Stimulated activated CD8-positive, alpha-beta memory T cell treated with anti-CD3 and anti-CD28 coated beads, Interleukin-4, amount 100 ng/mL, for 48 hours (primary cell): ENCODE measurements at regions not wholly inside any gene's neighbourhood (a gene's known extent, or its start where the extent isn't known, plus 50 kb on each side); places are given as distances from the start of the nearest gene placed in this dataset.
"Not testable (repeated sequence)": the region's sequence is repeated elsewhere in the genome, so short reads cannot be mapped to it uniquely, and the experiment has no call there.

Experiments used
- DNase-seq: peaks from one replicate; pipeline ENCODE4 v3.0.0-alpha.2; 2020

GRCh38 chr2:103396152-103396551, 634.3 kb downstream of the TMEM182 start:
- DNase-seq, result no peak

DNA sequence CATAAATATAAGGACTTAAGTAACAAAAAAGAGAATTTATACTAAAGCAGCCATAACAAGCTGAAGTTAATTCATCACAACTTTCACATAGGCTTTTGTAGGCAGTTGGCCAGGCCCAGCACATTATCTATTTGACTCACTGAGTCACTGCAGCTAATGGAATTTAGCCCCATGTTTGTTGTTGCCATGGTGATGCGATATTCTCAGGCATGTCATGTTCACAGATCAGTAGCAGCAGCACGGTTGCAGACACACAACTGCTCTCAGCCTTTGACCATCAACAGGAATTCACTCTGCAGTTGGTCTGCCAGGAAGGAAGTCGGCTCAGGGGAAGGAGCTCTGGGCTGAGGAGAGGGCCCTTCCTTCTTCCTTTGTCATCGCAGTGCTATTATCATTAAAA, 639.8 kb downstream of the TMEM182 start:
- DNase-seq, result no peak

GRCh38 chr2:103402336-103402735, 640.5 kb downstream of the TMEM182 start:
- no peak for DNase-seq

DNA sequence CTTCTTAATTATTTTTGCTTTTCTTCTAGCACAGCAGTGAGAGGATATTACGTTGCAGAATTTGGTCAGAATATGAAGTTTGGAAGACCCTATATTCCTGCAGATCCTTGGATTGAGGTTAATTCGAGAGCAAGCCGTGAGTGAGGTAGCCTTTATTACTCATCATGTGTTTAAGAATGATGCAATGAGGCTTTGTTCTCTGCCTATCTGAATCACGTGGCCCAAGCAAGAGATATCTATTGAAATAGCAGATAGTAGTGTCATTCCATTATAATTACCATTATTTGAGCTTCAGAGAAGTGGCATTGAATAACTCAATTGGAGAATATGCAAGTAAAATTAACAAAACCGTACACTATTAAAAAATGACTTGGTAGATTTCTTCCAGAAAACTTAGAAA, 641.1 kb downstream of the TMEM182 start:
- no peak for DNase-seq

DNA sequence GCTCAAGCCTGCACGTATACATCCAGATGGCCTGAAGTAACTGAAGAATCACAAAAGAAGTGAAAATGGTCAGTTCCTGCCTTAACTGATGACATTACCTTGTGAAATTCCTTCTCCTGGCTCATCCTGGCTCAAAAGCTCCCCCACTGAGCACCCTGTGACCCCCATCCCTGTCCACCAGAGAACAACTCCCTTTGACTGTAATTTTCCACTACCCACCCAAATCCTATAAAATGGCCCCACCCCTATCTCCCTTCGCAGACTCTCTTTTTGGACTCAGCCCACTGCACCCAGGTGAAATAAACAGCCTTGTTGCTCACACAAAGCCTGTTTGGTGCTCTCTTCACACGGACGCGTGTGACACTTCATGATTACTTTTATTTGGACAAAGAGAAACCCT, 641.6 kb downstream of the TMEM182 start:
- DNase-seq, result not testable (repeated sequence)

DNA sequence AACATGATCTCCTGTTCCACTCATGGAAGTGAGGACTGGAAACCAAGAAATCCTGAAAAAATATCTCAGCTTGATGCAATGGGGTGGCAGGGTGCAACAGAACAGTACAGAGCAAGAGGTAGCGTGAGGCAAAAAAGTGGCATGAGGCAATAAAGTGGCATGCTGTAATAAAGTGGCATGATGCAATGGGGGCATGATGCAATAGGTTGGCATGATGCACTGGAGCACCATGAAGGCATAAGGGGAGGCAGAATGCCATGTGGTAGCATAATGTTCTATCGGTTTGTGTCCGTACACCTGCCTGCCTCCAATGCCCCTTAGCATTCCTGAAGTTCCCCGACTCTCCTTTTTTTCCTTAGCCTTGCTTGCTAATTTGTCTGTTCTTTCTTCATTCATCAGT, 648.4 kb downstream of the TMEM182 start:
- no peak for DNase-seq

DNA sequence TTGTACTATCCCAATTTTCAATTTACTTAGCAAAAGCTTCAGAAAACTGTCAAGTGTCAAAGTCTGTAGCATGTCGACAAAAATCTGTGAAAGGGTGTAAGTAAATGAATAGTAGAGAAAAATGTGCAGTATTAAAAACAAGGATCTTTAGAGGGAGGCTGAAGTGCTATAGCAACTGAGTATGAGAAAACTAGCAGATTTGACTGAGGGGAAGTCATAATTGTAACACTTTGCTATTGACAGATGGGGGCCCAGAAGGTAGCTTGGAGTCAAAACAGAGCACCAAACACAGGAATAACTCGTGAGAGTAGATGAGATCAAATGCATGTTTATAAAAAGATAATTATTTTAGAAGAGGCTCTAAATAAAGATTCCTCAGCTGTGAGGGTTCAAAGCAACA, 657.7 kb downstream of the TMEM182 start:
- no peak for DNase-seq

DNA sequence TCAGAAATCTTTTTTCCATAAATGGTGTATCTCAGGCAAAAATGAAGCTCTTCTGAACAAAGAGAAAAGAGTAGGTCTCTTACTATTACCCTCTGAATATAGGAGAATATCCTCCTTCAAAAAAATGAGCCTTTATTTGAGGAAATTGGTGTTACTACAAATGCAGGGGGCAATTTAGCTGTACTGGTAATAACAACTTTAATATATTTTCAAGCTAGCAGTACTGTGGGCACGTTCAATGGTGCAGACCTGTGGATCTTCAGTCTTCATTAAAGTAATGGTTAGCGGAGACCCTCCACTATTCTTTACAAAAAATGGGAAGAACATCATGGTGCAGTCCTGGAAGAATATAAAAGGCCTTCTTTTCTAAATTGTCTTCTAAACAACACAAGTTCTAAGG, 661.3 kb downstream of the TMEM182 start:
- no peak for DNase-seq

- no peak for DNase-seq
These were observed 665.7 kb downstream of the TMEM182 start for GRCh38 chr2:103427567-103427966.

DNA sequence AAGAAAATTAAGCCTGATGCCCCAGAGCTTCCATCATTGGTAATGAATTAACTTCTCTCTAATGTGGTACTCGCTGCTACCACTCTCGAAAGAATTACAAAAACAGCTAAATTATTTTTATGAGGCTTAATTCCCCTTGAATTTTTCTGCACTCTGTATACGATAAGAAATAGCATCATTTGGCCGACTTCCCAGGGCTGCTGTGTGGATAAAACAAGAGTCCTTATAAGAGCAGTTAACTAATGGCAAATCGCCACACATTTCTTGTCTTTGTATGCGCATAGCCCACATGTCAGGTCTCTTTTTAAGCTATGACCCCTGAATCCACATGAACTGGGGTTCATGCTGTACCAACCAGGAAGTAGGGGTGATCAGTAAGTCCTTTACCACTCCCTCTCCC, 668.4 kb downstream of the TMEM182 start:
- DNase-seq, result no peak

DNA sequence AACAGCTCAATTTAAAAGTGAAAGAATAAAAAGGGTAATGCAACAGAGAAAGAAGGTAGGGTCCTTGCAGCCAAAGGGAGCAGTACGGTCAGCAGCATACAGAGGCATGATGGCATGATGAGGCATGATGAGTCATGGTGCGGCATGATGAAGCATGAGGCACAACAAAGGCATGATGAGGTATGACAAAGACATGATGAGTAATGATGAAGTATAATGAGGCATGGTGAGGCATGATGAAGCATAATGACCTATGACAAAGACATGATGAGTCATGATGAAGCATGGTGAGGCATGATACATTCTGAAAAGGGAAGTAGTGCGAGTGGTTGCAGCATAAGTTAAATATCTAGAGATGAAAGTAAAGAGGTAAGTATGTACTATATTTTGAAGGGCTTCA, 673.2 kb downstream of the TMEM182 start:
- no peak for DNase-seq

DNA sequence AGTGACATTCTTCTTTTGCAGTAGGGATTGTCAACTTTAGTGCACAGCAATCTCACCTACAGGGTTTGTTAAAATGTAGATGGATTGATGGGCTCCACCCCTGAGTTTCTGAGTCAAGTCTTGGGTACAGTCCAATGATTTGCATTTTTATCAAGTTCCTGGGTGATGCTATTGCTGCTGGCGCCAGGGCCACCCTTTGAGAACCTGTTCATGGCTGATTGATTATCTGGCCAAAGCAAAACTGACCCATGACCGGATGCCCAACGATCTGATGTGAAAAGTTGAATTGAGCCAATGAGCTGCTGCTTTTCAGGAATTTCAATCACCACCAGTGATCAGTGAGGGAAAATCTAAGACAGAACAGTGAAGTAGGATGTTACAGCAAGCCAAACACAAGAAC, 675.3 kb downstream of the TMEM182 start:
- DNase-seq, result no peak

DNA sequence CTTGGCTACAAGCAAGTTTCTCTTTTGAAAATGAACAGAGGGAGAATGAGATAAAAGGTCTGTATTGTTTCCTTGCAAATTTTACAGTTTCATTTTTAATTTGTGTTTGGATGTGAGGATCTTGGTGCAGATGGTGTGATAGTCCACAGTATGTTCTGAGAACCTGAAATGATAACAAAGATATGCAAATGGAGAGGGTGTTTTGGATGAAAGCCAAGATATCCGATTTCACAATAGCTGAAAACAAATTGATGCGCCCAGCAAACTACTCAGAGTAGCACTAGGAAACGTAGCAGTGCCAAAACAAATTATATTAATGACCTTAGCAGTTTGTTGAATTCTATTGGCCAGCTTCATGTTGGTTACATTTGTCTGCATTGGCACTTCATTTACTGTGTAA, 683.5 kb downstream of the TMEM182 start:
- DNase-seq, result no peak

- DNase-seq, result no peak
These were observed 686.7 kb downstream of the TMEM182 start for GRCh38 chr2:103448495-103448894.

GRCh38 chr2:103451283-103451682, 689.5 kb downstream of the TMEM182 start:
- DNase-seq, result no peak

- no peak for DNase-seq
These were observed 697.5 kb downstream of the TMEM182 start for GRCh38 chr2:103459283-103459682.

DNA sequence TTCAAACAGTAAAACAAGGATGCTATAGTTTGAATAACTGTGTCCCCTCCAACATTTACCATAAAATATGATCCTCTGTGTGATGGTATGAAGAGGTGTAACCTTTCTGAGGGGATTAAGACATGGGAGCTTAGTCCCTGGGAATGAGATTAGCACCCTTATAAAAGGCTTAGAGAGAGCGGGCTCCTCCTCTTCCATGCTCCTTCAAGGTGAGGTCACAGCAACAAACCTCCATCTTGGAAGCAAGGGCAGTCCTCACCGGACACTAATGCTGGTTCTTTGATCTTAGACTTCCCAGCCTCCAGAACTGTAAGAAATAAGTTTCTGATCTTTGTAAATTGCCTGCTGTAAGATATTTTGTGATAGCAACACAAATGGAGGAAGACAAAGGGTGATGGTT, 700.3 kb downstream of the TMEM182 start:
- no peak for DNase-seq

- DNase-seq, result no peak
These were observed 700.9 kb downstream of the TMEM182 start for GRCh38 chr2:103462712-103463111.

DNA sequence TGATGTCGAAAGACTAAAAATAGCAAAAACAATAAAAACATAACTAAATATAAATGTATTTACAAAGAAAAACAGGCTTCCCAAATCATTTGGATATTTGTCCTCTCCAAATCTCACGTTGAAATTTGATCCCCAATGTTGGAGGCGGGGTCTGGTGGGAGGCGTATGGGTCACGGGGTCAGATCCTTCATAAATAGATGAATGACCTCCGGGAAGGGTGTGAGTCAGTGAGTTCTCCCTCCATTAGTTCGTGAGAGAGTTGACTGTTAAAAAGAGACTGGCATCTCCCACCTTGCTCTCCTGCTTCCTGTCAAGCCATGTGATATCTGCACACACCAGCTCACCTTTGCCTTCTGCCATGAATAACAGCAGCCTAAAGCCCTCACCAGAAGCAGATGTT, 703.0 kb downstream of the TMEM182 start:
- no peak for DNase-seq

DNA sequence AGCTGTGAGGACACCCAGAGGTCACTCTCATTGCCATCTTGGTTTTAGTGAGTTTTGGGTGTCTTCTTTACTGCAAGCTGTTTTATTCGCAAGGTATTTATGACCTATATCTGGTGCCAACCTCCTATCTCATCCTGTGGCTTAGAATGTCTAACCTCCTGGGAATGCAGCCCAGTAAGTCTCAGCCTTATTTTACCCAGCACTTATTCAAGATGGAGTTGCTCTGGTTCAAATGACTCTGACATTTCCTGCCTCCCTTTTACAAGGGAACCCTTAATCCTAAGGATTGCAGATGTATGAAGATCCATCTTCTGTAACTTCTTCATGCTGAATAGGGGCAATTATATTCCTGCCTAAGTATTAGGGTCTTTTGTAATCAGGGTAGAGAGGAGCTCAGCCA, 708.0 kb downstream of the TMEM182 start:
- DNase-seq, result no peak

DNA sequence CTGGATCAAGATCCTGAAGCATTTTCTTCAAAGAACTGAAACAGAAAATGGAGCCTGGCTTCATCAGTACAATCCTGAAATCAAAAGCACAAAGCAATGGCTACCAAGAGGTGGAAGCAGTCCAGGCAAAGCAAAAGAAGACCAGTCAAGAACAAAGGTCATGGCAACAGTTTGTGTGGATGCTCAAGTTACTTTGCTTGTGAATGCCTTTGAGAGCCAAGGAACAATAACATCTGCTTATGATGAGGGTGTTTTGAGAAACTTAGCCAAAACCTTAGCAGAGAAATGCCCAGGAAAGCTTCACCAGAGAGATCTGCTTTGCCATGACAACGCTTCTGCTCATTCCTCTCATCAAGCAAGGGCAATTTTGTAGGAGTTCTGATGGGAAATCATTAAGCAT, 723.1 kb downstream of the TMEM182 start:
- no peak for DNase-seq

GRCh38 chr2:103496850-103497249, 735.0 kb downstream of the TMEM182 start:
- no peak for DNase-seq

DNA sequence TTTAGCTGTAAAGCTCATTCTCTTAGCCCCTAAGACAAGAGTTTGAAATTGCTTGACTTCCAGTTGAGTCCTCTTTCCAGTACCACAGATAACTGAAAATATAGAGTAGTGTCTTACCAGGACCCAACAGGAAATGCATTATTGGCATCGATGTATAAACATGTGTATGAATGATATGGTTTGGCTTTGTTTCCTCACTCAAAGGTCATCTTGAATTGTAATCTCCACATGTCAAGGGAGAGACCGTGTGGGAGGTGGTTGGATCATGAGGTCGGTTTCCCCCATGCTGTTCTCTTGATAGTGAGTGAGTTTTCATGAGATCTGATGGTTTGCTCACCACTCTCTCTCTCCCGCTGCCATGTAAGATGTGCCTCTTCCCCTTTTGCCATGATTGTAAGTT, 745.0 kb downstream of the TMEM182 start:
- DNase-seq, result no peak

- no peak for DNase-seq
These were observed 750.6 kb downstream of the TMEM182 start for GRCh38 chr2:103512442-103512841.

GRCh38 chr2:103520547-103520946, 758.7 kb downstream of the TMEM182 start:
- DNase-seq, result no peak

- no peak for DNase-seq
These were observed 763.9 kb downstream of the TMEM182 start for GRCh38 chr2:103525756-103526155.
